HEK293 (cell line): ENCODE measurements at regions not wholly inside any gene's neighbourhood (a gene's known extent, or its start where the extent isn't known, plus 50 kb on each side); places are given as distances from the start of the nearest gene placed in this dataset.
"Not testable (repeated sequence)": the region's sequence is repeated elsewhere in the genome, so short reads cannot be mapped to it uniquely, and the experiment has no call there.

Experiments
- CTCF ChIA-PET: fragments of 350-600 bp; formaldehyde crosslinking; extraction: SDS; loops from one replicate; lab custom pipeline; 2021; ENCODE audit warnings: antibody characterized with exemption; lab: Yijun Ruan, JAX
- POLR2A ChIA-PET: fragments of 300-600 bp; formaldehyde crosslinking; extraction: SDS; loops from one replicate; lab custom pipeline; 2020; ENCODE audit warnings: antibody characterized with exemption, inconsistent platforms; lab: Yijun Ruan, JAX
- H3K27ac ChIP-seq: fragments of 200-500 bp; sonication (Bioruptor generic); 2 replicates; pipeline ENCODE4 v1.5.1; 2014; ENCODE audit warnings: low read depth, low read length, control low read depth, inconsistent platforms; ENCODE audit errors: extremely low read depth
- H3K36me3 ChIP-seq, 2 experiments: fragments of 200-500 bp in 1 of 2; sonication (Bioruptor generic) in 1 of 2; 1 replicate in 1 of 2; 2 replicates in 1 of 2; pipeline ENCODE4 v1.5.1; 2014 to 2017; ENCODE audit warnings: inconsistent platforms in 2 of 2, low read length in 2 of 2; ENCODE audit not compliant: control insufficient read depth in 2 of 2, insufficient read depth in 1 of 2
- H3K4me1 ChIP-seq: fragments of 200-500 bp; sonication (Bioruptor generic); 2 replicates; pipeline ENCODE4 v1.5.1; 2014; ENCODE audit warnings: mild to moderate bottlenecking, low read length, inconsistent platforms; ENCODE audit not compliant: control insufficient read depth, insufficient read depth
- H3K4me3 ChIP-seq: 2 replicates; pipeline ENCODE4 v1.5.1; 2011; ENCODE audit warnings: low read depth, mild to moderate bottlenecking, control low read depth, low read length, moderate library complexity
- H3K9me3 ChIP-seq: fragments of 200-500 bp; sonication (Bioruptor generic); 2 replicates; pipeline ENCODE4 v1.5.1; 2014; ENCODE audit warnings: low read depth, low read length, inconsistent platforms; ENCODE audit not compliant: control insufficient read depth, insufficient read depth
- HOXD13 ChIP-seq: sonication (generic); formaldehyde crosslinking; IDR thresholded peaks from 2 replicates; pipeline ENCODE4 v1.8.0; 2022; ENCODE audit warnings: missing genetic modification reagents, borderline replicate concordance
- OVOL3 ChIP-seq: fragments of 450-650 bp; formaldehyde crosslinking; IDR thresholded peaks from 2 replicates; pipeline ENCODE4 v1.5.1; 2016; ENCODE audit warnings: missing biosample characterization, missing genetic modification characterization
- SCRT2 ChIP-seq: fragments of 450-650 bp; formaldehyde crosslinking; IDR thresholded peaks from 2 replicates; pipeline ENCODE4 v1.5.1; 2016; ENCODE audit warnings: missing biosample characterization, missing genetic modification characterization
- TRIM28 ChIP-seq: IDR thresholded peaks from 2 replicates; pipeline ENCODE4 v1.6.1; 2011; ENCODE audit warnings: low read length, control low read depth, borderline replicate concordance
- ZBTB20 ChIP-seq: fragments of 450-650 bp; formaldehyde crosslinking; IDR thresholded peaks from 2 replicates; pipeline ENCODE4 v1.5.1; 2016; ENCODE audit warnings: missing biosample characterization, missing genetic modification characterization
- ZFHX2 ChIP-seq: fragments of 450-650 bp; formaldehyde crosslinking; conservative IDR thresholded peaks from 2 replicates; pipeline ENCODE4 v1.5.1; 2016; ENCODE audit warnings: missing biosample characterization, missing genetic modification characterization
- ZFP69B ChIP-seq: fragments of 450-650 bp; formaldehyde crosslinking; IDR thresholded peaks from 2 replicates; pipeline ENCODE4 v1.5.1; 2016; ENCODE audit warnings: missing biosample characterization, missing genetic modification characterization
- ZNF10 ChIP-seq: fragments of 450-650 bp; formaldehyde crosslinking; IDR thresholded peaks from 2 replicates; pipeline ENCODE4 v1.5.1; 2017; ENCODE audit warnings: missing biosample characterization, missing genetic modification characterization
- ZNF114 ChIP-seq: fragments of 450-650 bp; formaldehyde crosslinking; IDR thresholded peaks from 2 replicates; pipeline ENCODE4 v1.5.0; 2017; ENCODE audit warnings: missing biosample characterization, missing genetic modification characterization
- ZNF16 ChIP-seq: fragments of 450-650 bp; formaldehyde crosslinking; IDR thresholded peaks from 2 replicates; pipeline ENCODE4 v1.5.1; 2016; ENCODE audit warnings: low read depth, missing biosample characterization, missing genetic modification characterization
- ZNF174 ChIP-seq: fragments of 450-650 bp; formaldehyde crosslinking; IDR thresholded peaks from 2 replicates; pipeline ENCODE4 v1.5.0; 2017; ENCODE audit warnings: missing biosample characterization, mild to moderate bottlenecking, missing genetic modification characterization
- ZNF18 ChIP-seq: fragments of 450-650 bp; formaldehyde crosslinking; IDR thresholded peaks from 2 replicates; pipeline ENCODE4 v1.5.1; 2016; ENCODE audit warnings: missing biosample characterization, missing genetic modification characterization
- ZNF239 ChIP-seq: fragments of 450-650 bp; formaldehyde crosslinking; IDR thresholded peaks from 2 replicates; pipeline ENCODE4 v1.5.1; 2016; ENCODE audit warnings: missing biosample characterization, missing genetic modification characterization
- ZNF274 ChIP-seq, 2 experiments: fragments of 200-500 bp in 1 of 2; fragments of 450-650 bp in 1 of 2; sonication (Bioruptor generic) in 1 of 2; formaldehyde crosslinking in 1 of 2; IDR thresholded peaks; 2 replicates each; pipeline versions ENCODE4 v1.5.1 to v1.6.1; 2014 to 2016; ENCODE audit warnings: borderline replicate concordance in 1 of 2, inconsistent platforms in 1 of 2, low read length in 1 of 2, missing biosample characterization in 1 of 2, missing genetic modification characterization in 1 of 2
- ZNF366 ChIP-seq: fragments of 450-650 bp; formaldehyde crosslinking; conservative IDR thresholded peaks from 2 replicates; pipeline ENCODE4 v1.5.1; 2016; ENCODE audit warnings: missing biosample characterization, missing genetic modification characterization
- ZNF423 ChIP-seq: fragments of 450-650 bp; formaldehyde crosslinking; IDR thresholded peaks from 2 replicates; pipeline ENCODE4 v1.5.1; 2016; ENCODE audit warnings: missing biosample characterization, missing genetic modification characterization
- ZNF548 ChIP-seq: fragments of 450-650 bp; formaldehyde crosslinking; IDR thresholded peaks from 2 replicates; pipeline ENCODE4 v1.5.1; 2016; ENCODE audit warnings: missing biosample characterization, missing genetic modification characterization
- ZNF560 ChIP-seq: fragments of 450-650 bp; formaldehyde crosslinking; IDR thresholded peaks from 2 replicates; pipeline ENCODE4 v1.5.1; 2017; ENCODE audit warnings: missing biosample characterization, missing genetic modification characterization, borderline replicate concordance
- ZNF610 ChIP-seq: fragments of 450-650 bp; formaldehyde crosslinking; IDR thresholded peaks from 2 replicates; pipeline ENCODE4 v1.5.1; 2016; ENCODE audit warnings: missing biosample characterization, missing genetic modification characterization, borderline replicate concordance
- ZNF639 ChIP-seq: fragments of 450-650 bp; formaldehyde crosslinking; IDR thresholded peaks from 2 replicates; pipeline ENCODE4 v1.5.1; 2016; ENCODE audit warnings: missing biosample characterization, missing genetic modification characterization
- ZNF785 ChIP-seq: fragments of 450-650 bp; formaldehyde crosslinking; IDR thresholded peaks from 2 replicates; pipeline ENCODE4 v1.5.1; 2016; ENCODE audit warnings: missing biosample characterization, missing genetic modification characterization
- ZNF830 ChIP-seq: fragments of 450-650 bp; IDR thresholded peaks from 2 replicates; pipeline ENCODE4 v1.5.0; 2018; ENCODE audit warnings: missing biosample characterization, missing genetic modification characterization, low read depth, mild to moderate bottlenecking, moderate library complexity

- no peak overlapping the region for H3K4me3 ChIP-seq
- H3K36me3 ChIP-seq, result no peaks in the 10 kb centered on the region
- POLR2A ChIA-PET, result no interaction called here
- no peaks in the 10 kb centered on the region for H3K4me1 ChIP-seq
- CTCF ChIA-PET, result interaction anchor here (0.6 to 1.6 kb wide), 3 partner anchors 60 to 554 kb away, joined by 3 to 5 read pairs (median 4); no protein-coding TSS in a partner anchor
- no peak for TF ChIP-seq ZNF114
- no peaks in the 10 kb centered on the region for H3K9me3 ChIP-seq
- no peak overlapping the region for H3K27ac ChIP-seq
Measured at GRCh38 chr6:137630666-137631065, 136.5 kb upstream of the OLIG3 start.

- Histone ChIP-seq H3K27ac (no peak overlapping the region), H3K4me1 (no peaks in the 10 kb centered on the region), H3K9me3 (no peaks in the 10 kb centered on the region), H3K36me3 (no peaks in the 10 kb centered on the region), H3K4me3 (no peak overlapping the region)
- TF ChIP-seq ZNF785 (no peak), ZFHX2 (tag by site-specific recombination) (no peak), OVOL3 (no peak), SCRT2 (no peak), ZNF16 (no peak), ZNF423 (no peak), ZNF274 (IDR thresholded peaks at IDR 0.05; ENCODE audit: low read length) (no peak), ZNF274 (tag by site-specific recombination; IDR thresholded peaks at IDR 0.05; ENCODE audit: borderline replicate concordance) (no peak)
- ChIA-PET POLR2A (no interaction called here), CTCF (interaction anchor here (0.7 to 1.6 kb wide), 4 partner anchors 10 to 555 kb away, joined by 3 to 4 read pairs (median 4); no protein-coding TSS in a partner anchor)
Measured at GRCh38 chr6:137631323-137631722, 137.1 kb upstream of the OLIG3 start.

GRCh38 chr6:137634177-137634576 lies 140.0 kb upstream of the OLIG3 start:
- H3K36me3 ChIP-seq, H3K4me3 ChIP-seq, POLR2A ChIA-PET, H3K4me1 ChIP-seq, H3K27ac ChIP-seq, H3K9me3 ChIP-seq, CTCF ChIA-PET: not testable (repeated sequence)

- H3K27ac ChIP-seq, result no peak overlapping the region
- no peak overlapping the region for H3K4me3 ChIP-seq
- ChIA-PET POLR2A (interaction anchor here (0.6 kb wide), 1 partner anchor 365 kb away, joined by 3 read pairs; no protein-coding TSS in a partner anchor), CTCF (interaction anchor here (0.7 to 1.4 kb wide), 4 partner anchors 322 to 551 kb away, joined by 3 to 5 read pairs (median 4); no protein-coding TSS in a partner anchor)
- H3K9me3 ChIP-seq, result no peaks in the 10 kb centered on the region
- TF ChIP-seq ZNF18 (tag by site-specific recombination) (0 out of 2 replicates have a peak, but pooled peaks have one; percentile 32), ZNF548 (tag by site-specific recombination) (no peak), ZNF560 (no peak)
- H3K4me1 ChIP-seq, result no peaks in the 10 kb centered on the region; the same call in 1 of the 2 replicates
- no peaks in the 10 kb centered on the region for H3K36me3 ChIP-seq
Measured at GRCh38 chr6:137637121-137637520, 142.9 kb upstream of the OLIG3 start.

- ChIA-PET POLR2A (no interaction called here), CTCF (interaction anchor here (1.3 to 1.5 kb wide), 2 partner anchors 543 to 545 kb away, joined by 5 read pairs; no protein-coding TSS in a partner anchor)
- no peaks in the 10 kb centered on the region; the same call in 1 of the 2 replicates for H3K4me1 ChIP-seq
- no peaks in the 10 kb centered on the region for H3K9me3 ChIP-seq
- H3K36me3 ChIP-seq, result no peaks in the 10 kb centered on the region
- no peak overlapping the region for H3K27ac ChIP-seq
- no peak overlapping the region for H3K4me3 ChIP-seq
- TF ChIP-seq ZFP69B (no peak), ZNF174 (tag by site-specific recombination) (no peak), ZNF10 (tag by site-specific recombination) (no peak), ZNF610 (no peak), ZNF830 (tag by site-specific recombination) (no peak), HOXD13 (no peak), TRIM28 (no peak), ZNF366 (tag by site-specific recombination) (no peak), ZNF239 (tag by site-specific recombination) (no peak), ZBTB20 (no peak), ZNF639 (tag by site-specific recombination) (no peak)
Measured at GRCh38 chr6:137638926-137639706, 144.9 kb upstream of the OLIG3 start.
